GM12873 (cell line): ENCODE measurements at regions not wholly inside any gene's neighbourhood (a gene's known extent, or its start where the extent isn't known, plus 50 kb on each side); places are given as distances from the start of the nearest gene placed in this dataset.

Experiments
- TF ChIP-seq, protein P1 (sequence below): IDR thresholded peaks from 2 replicates; pipeline ENCODE4 v1.5.1; 2012; ENCODE audit warnings: low read depth, mild to moderate bottlenecking, moderate library complexity, low read length, control low read depth; ENCODE audit not compliant: insufficient read depth; ENCODE audit errors: missing control alignments

DNA sequence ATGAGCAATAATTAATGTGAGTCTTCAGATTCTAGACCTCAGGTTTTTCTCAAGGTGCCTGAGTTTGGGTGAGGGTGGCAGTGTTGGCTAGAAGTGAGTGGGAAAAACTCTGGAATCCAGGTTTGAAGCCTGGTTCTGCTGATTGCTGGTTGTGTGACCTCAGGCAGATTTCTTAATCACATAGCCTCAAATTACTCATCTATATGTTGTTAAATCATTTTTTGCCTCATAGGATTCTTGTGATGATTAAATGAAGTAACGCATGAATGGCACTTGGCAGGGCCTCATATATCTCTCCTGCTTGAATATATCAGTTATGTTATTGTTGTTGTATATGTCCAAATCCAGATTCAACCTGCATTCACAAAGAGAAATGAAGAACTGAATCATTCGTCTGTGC, 60.5 kb downstream of the NR2F2 start:
- TF ChIP-seq, protein P1, sequence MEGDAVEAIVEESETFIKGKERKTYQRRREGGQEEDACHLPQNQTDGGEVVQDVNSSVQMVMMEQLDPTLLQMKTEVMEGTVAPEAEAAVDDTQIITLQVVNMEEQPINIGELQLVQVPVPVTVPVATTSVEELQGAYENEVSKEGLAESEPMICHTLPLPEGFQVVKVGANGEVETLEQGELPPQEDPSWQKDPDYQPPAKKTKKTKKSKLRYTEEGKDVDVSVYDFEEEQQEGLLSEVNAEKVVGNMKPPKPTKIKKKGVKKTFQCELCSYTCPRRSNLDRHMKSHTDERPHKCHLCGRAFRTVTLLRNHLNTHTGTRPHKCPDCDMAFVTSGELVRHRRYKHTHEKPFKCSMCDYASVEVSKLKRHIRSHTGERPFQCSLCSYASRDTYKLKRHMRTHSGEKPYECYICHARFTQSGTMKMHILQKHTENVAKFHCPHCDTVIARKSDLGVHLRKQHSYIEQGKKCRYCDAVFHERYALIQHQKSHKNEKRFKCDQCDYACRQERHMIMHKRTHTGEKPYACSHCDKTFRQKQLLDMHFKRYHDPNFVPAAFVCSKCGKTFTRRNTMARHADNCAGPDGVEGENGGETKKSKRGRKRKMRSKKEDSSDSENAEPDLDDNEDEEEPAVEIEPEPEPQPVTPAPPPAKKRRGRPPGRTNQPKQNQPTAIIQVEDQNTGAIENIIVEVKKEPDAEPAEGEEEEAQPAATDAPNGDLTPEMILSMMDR = no peak

- TF ChIP-seq, protein P1 = no peak
These were observed 62.1 kb downstream of the NR2F2 start for GRCh38 chr15:96392380-96393208.

DNA sequence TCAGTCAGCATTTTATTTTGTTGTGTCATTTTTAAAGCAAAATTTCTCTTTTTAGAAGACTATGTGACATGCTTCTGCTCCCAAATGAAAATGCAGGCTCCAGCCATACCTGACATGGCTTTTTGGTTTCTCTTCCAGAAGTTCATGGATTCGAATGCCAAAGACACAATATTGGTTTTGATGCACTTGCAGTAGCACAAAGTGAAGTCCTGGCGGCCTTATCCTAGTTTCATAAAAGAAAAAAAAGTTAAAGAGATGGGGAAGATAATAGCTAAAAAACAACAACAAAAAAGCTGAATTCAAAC, 62.7 kb downstream of the NR2F2 start:
- TF ChIP-seq, protein P1 = no peak

GRCh38 chr15:96395687-96396086, 65.2 kb downstream of the NR2F2 start:
- TF ChIP-seq, protein P1 = no peak

DNA sequence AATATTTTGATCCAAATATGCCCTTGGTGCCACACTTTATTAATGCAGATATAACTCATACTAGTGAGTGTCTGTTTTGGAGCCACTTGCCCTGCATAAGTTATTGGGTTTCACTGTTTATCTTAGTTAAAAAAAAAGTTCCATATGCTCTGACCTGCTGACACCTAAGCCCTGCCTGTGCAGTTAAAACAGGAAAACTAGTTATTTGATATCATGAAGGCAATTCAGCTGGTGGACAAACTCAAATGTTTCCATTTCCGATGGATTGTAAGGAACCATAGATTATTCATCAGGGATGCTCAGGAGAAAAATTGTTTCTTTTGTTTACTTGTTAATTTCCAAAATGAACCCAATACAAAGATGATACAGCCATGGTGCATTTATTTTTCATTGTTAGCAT, 68.3 kb downstream of the NR2F2 start:
- TF ChIP-seq, protein P1 = no peak

GRCh38 chr15:96402403-96402802, 71.9 kb downstream of the NR2F2 start:
- TF ChIP-seq, protein P1 = no peak

DNA sequence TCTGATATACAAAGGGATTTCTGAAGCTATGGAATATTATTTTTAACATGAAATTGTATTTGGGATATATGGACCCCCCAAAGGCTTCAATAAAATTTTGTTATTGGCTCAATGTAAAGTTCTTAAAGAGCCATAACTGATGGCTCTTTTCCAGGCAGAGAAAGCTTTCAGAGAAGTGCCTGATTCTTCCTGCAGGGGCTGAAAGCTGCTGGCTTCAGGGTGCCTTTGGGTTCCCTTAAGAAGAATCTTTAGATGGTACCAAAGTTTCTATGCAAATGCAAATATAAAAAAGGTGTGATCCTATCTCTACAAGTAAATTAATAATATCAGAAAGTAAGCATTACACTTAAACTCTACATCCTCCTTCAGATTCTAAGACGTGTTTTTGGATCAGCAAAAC, 72.6 kb downstream of the NR2F2 start:
- TF ChIP-seq, protein P1 = no peak
